ENCODE measurements at regions not wholly inside any gene's neighbourhood (a gene's known extent, or its start where the extent isn't known, plus 50 kb on each side); places are given as distances from the start of the nearest gene placed in this dataset.

DNA sequence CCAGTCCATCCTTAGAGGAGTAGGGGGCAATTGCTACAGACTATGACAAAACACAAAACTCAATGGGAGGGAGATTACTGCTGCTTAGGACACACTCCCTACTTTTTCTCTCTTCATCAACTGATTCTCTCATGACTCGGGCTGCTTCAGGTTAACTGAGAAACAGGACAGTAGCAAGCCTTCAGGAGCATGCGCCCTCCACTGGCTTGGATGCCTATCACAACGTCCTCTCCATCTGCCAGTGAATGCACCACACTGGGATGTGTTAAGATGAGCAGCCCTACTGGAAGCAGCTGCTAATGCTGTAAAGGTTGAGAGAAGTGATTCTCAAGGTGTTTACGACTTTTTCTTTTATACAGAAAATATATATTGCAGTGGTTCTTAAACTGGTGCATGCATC, 542.3 kb downstream of the EDEM1 start:
- Histone ChIP-seq H3K36me3 (no peaks in the 10 kb centered on the region), H3K9me3 (no peaks in the 10 kb centered on the region), H3K27ac (no peak overlapping the region), H3K4me1 (no peaks in the 10 kb centered on the region), H3K27me3 (no peaks in the 10 kb centered on the region), H3K4me3 (no peak overlapping the region)
- no peak for DNase-seq (ENCODE audit: low spot score in 2 of 2)
- 85 to 89% methylated on average over 4 of the region's 4 CpGs for WGBS, 2 donors
- TF ChIP-seq EP300 (IDR thresholded peaks at IDR 0.05) (no peak), POLR2A (IDR thresholded peaks at IDR 0.05) (no peak)
- TF ChIP-seq, protein P1, sequence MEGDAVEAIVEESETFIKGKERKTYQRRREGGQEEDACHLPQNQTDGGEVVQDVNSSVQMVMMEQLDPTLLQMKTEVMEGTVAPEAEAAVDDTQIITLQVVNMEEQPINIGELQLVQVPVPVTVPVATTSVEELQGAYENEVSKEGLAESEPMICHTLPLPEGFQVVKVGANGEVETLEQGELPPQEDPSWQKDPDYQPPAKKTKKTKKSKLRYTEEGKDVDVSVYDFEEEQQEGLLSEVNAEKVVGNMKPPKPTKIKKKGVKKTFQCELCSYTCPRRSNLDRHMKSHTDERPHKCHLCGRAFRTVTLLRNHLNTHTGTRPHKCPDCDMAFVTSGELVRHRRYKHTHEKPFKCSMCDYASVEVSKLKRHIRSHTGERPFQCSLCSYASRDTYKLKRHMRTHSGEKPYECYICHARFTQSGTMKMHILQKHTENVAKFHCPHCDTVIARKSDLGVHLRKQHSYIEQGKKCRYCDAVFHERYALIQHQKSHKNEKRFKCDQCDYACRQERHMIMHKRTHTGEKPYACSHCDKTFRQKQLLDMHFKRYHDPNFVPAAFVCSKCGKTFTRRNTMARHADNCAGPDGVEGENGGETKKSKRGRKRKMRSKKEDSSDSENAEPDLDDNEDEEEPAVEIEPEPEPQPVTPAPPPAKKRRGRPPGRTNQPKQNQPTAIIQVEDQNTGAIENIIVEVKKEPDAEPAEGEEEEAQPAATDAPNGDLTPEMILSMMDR (IDR thresholded peaks at IDR 0.05), result no peak

DNA sequence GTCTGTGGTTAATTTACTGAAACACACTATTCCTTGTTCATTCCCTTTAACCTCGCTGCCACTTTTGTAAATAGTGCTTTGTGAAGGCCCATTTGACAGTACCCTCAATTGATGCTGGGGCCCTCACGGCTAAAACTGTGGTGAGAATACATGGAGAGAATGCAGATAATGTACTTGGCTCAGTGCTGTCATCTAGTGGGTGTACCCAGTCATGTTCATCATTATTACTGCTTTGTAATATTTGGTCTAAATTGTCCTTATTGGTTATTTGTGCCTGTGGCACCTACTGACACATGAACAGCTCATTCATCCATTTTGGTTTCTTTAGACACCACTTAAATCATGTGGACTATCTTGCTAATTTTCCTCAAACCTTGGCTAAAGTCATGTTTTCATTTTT, 543.6 kb downstream of the EDEM1 start:
- Histone ChIP-seq H3K4me3 (no peak overlapping the region), H3K4me1 (no peaks in the 10 kb centered on the region), H3K27ac (no peak overlapping the region), H3K36me3 (no peaks in the 10 kb centered on the region), H3K27me3 (no peaks in the 10 kb centered on the region), H3K9me3 (no peaks in the 10 kb centered on the region)
- WGBS, 2 donors, result 19 to 63% methylated on average over 2 of the region's 2 CpGs
- TF ChIP-seq, protein P1 (IDR thresholded peaks at IDR 0.05), result no peak
- TF ChIP-seq POLR2A (IDR thresholded peaks at IDR 0.05) (no peak), EP300 (IDR thresholded peaks at IDR 0.05) (no peak)
- DNase-seq (ENCODE audit: low spot score in 2 of 2), result no peak

DNA sequence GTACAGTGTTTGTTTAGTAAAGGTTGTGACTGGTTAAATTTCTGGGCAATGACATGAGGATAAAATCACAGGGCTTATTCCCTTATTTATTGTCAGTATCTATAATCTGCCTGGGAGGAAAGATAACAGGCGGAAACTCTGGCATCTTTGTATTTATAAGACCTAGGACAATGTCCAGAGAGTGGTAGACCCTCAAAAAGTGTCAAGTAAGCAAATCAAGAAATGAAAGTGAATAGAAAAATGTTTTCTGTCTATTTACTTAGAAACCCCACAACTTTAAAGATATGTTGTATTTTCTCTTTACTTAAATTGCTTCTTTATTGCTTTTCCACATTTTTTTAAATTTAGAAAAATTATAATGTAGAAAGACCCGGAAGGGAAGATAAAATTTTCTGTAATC, 544.6 kb downstream of the EDEM1 start:
- 58% methylated on average over 2 of the region's 2 CpGs for WGBS, 2 donors
- no peaks in the 10 kb centered on the region for H3K36me3 ChIP-seq
- no peak overlapping the region for H3K27ac ChIP-seq
- H3K4me3 ChIP-seq, result no peak overlapping the region
- TF ChIP-seq, protein P1 (IDR thresholded peaks at IDR 0.05), result no peak
- TF ChIP-seq POLR2A (IDR thresholded peaks at IDR 0.05), result no peak
- no peak for TF ChIP-seq EP300 (IDR thresholded peaks at IDR 0.05)
- no peaks in the 10 kb centered on the region for H3K27me3 ChIP-seq
- no peak for DNase-seq (ENCODE audit: low spot score in 2 of 2)
- H3K9me3 ChIP-seq, result no peaks in the 10 kb centered on the region
- H3K4me1 ChIP-seq, result no peaks in the 10 kb centered on the region

DNA sequence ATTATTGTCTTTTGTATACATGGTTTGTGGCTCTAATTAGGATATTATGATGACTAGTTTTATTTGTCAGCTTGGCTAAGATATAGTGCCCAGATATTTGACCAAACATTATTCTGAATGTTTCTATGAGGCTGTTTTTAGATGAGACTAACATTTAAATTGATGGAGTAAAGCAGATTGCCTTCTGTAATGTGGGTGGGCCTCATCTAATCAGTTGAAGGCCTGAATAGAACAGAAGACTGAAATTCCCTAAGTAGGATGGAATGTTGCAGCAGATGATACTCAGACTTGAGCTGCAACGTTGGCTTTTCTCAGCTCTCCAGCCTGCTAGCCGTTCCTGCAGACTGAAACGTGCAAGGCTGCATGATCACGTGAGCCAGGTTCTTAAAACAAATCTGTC, 546.5 kb downstream of the EDEM1 start:
- TF ChIP-seq, protein P1 (IDR thresholded peaks at IDR 0.05), result no peak
- TF ChIP-seq EP300 (IDR thresholded peaks at IDR 0.05) (no peak), POLR2A (IDR thresholded peaks at IDR 0.05) (no peak)
- 78 to 94% methylated on average over 4 of the region's 4 CpGs for WGBS, 2 donors
- no peak for DNase-seq (ENCODE audit: low spot score in 2 of 2)

DNA sequence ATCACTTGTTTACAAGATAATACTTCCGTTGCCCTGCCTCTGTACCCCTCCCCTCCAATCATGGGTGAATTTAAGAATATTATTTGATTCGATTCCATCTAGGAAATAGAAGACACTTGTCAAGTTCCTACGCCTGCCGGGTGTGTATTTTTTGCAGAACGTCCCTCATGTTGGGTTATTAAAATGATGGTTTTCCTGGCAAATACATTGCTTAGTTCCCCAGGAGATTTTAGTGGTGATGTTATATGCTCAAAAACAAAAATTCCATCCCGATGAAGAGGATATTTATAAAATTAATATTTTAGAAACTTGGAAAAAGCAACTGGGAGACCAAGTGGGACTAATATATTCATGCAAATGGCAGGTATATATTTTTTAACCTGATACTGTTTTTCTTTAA, 548.4 kb downstream of the EDEM1 start:
- H3K4me1 ChIP-seq, result no peaks in the 10 kb centered on the region
- 62 to 75% methylated on average over 6 of the region's 6 CpGs for WGBS, 2 donors

More for the DNA sequence above, 546.5 kb downstream of the EDEM1 start:
- H3K4me1 ChIP-seq, result no peaks in the 10 kb centered on the region
- H3K4me3 ChIP-seq, result no peak overlapping the region
- no peaks in the 10 kb centered on the region for H3K27me3 ChIP-seq
- no peaks in the 10 kb centered on the region for H3K36me3 ChIP-seq
- no peak overlapping the region for H3K27ac ChIP-seq
- H3K9me3 ChIP-seq, result no peaks in the 10 kb centered on the region

More for the DNA sequence above, 548.4 kb downstream of the EDEM1 start:
- no peak overlapping the region for H3K27ac ChIP-seq
- TF ChIP-seq EP300 (IDR thresholded peaks at IDR 0.05) (no peak), POLR2A (IDR thresholded peaks at IDR 0.05) (no peak)
- TF ChIP-seq, protein P1 (IDR thresholded peaks at IDR 0.05), result no peak
- H3K4me3 ChIP-seq, result no peak overlapping the region
- DNase-seq (ENCODE audit: low spot score in 2 of 2), result no peak
- no peaks in the 10 kb centered on the region for H3K9me3 ChIP-seq
- no peaks in the 10 kb centered on the region for H3K36me3 ChIP-seq
- no peaks in the 10 kb centered on the region for H3K27me3 ChIP-seq
